ENCODE measurements at regions not wholly inside any gene's neighbourhood (a gene's known extent, or its start where the extent isn't known, plus 50 kb on each side); places are given as distances from the start of the nearest gene placed in this dataset.

- no peak for TF ChIP-seq GATA3 (IDR thresholded peaks at IDR 0.05; ENCODE audit: low read depth, low read length)
- no peak for TF ChIP-seq GATA2 (IDR thresholded peaks at IDR 0.05; ENCODE audit: low read depth, low read length)
These were observed 420.7 kb downstream of the DAD1 start for GRCh38 chr14:22168092-22168955.
